ENCODE measurements at regions not wholly inside any gene's neighbourhood (a gene's known extent, or its start where the extent isn't known, plus 50 kb on each side); places are given as distances from the start of the nearest gene placed in this dataset.

DNA sequence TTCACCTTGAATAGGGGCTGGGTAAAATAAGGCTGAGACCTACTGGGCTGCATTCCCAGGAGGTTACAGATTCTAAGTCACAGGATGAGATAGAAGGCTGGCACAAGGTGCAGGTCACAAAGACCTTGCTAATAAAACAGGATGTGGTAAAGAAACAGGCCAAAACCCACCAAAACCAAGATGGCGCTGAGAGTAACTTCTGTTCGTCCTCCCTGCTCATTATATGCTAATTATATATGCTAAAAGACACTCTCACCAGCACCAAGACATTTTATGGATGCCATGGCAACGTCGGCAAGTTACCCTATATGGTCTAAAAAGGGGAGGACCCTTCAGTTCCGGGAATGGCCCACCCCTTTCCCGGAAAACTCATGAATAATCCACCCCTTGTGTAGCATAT, 711.5 kb upstream of the KLHL29 start:
- H3K4me2 ChIP-seq = peak overlapping the region; percentile 26; the same call in 1 of the 3 replicates
- ATAC-seq (no peak), DNase-seq (ENCODE audit: low read depth in 1 of 2, low spot score in 1 of 2) (no peak), FAIRE-seq (no peak)
- H3K9me3 ChIP-seq = no peaks in the 10 kb centered on the region
- H3K27ac ChIP-seq = no peak overlapping the region
- TF ChIP-seq ESRRA (IDR thresholded peaks at IDR 0.05; ENCODE audit: borderline replicate concordance, low read length) (no peak), NR3C1 (IDR thresholded peaks at IDR 0.05) (no peak), CHD4 (IDR thresholded peaks at IDR 0.05; ENCODE audit: borderline replicate concordance) (no peak), ZFP36 (IDR thresholded peaks at IDR 0.05; ENCODE audit: borderline replicate concordance, partially characterized antibody) (no peak), RCOR1 (IDR thresholded peaks at IDR 0.05; ENCODE audit: low read depth, low read length) (no peak), HEYL (CRISPR knock-in tag; IDR thresholded peaks at IDR 0.05) (no peak), HDAC2 (IDR thresholded peaks at IDR 0.05) (no peak), MAZ (IDR thresholded peaks at IDR 0.05; ENCODE audit: borderline replicate concordance, low read depth, low read length) (no peak), FOSB (CRISPR knock-in tag; IDR thresholded peaks at IDR 0.05) (no peak), EP300 (IDR thresholded peaks at IDR 0.05) (no peak), TP53 (CRISPR knock-in tag; IDR thresholded peaks at IDR 0.05) (no peak), POLR2A (IDR thresholded peaks at IDR 0.05; ENCODE audit: low read length) (no peak), MYC (IDR thresholded peaks at IDR 0.05; ENCODE audit: borderline replicate concordance, low read length) (no peak), NFE2L2 (conservative IDR thresholded peaks at IDR 0.05; ENCODE audit: low read length) (no peak), TFCP2L1 (CRISPR knock-in tag; IDR thresholded peaks at IDR 0.05) (no peak), FOSL2 (IDR thresholded peaks at IDR 0.05) (no peak), FOSL2 (CRISPR knock-in tag; IDR thresholded peaks at IDR 0.05) (no peak)
- TF ChIP-seq, protein P1, sequence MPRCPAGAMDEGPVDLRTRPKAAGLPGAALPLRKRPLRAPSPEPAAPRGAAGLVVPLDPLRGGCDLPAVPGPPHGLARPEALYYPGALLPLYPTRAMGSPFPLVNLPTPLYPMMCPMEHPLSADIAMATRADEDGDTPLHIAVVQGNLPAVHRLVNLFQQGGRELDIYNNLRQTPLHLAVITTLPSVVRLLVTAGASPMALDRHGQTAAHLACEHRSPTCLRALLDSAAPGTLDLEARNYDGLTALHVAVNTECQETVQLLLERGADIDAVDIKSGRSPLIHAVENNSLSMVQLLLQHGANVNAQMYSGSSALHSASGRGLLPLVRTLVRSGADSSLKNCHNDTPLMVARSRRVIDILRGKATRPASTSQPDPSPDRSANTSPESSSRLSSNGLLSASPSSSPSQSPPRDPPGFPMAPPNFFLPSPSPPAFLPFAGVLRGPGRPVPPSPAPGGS (IDR thresholded peaks at IDR 0.05) = no peak
- TF ChIP-seq, protein P2, sequence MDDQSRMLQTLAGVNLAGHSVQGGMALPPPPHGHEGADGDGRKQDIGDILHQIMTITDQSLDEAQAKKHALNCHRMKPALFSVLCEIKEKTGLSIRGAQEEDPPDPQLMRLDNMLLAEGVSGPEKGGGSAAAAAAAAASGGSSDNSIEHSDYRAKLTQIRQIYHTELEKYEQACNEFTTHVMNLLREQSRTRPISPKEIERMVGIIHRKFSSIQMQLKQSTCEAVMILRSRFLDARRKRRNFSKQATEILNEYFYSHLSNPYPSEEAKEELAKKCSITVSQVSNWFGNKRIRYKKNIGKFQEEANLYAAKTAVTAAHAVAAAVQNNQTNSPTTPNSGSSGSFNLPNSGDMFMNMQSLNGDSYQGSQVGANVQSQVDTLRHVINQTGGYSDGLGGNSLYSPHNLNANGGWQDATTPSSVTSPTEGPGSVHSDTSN (IDR thresholded peaks at IDR 0.05) = no peak
- TF ChIP-seq, protein P3, sequence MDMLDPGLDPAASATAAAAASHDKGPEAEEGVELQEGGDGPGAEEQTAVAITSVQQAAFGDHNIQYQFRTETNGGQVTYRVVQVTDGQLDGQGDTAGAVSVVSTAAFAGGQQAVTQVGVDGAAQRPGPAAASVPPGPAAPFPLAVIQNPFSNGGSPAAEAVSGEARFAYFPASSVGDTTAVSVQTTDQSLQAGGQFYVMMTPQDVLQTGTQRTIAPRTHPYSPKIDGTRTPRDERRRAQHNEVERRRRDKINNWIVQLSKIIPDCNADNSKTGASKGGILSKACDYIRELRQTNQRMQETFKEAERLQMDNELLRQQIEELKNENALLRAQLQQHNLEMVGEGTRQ (IDR thresholded peaks at IDR 0.05) = no peak
- 10% methylated on average over 6 of the region's 6 CpGs for WGBS (ENCODE audit: missing lambda C conversion rate)
- no peak overlapping the region for H3K4me3 ChIP-seq
- POLR2A ChIA-PET = no interaction called here
- CTCF ChIA-PET = no interaction called here
- no peaks in the 10 kb centered on the region for H3K4me1 ChIP-seq

DNA sequence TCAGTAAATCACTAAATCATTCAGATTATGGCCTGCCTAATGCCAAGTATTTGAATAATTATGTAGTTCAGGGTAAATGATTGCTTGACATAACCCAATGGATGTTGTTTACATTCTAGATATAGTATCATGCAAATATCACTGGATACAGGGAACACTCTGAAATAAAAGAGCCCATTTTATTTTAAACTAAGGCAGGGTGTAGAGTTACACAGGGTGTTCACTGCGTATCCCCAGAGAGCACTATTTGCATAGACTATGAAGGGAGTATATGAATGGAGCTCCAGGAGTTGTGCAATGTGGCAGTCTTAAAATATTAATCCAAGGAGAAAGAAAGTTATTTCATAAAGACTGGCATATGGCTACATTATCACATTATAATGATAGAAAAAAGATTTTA, 701.1 kb upstream of the KLHL29 start:
- TF ChIP-seq ZFP36 (IDR thresholded peaks at IDR 0.05; ENCODE audit: borderline replicate concordance, partially characterized antibody) = no peak
- TF ChIP-seq KDM5A (IDR thresholded peaks at IDR 0.05) = no peak
- TF ChIP-seq HDAC2 (IDR thresholded peaks at IDR 0.05) = no peak
- TF ChIP-seq NFE2L2 (conservative IDR thresholded peaks at IDR 0.05; ENCODE audit: low read length) = no peak
- TF ChIP-seq RCOR1 (IDR thresholded peaks at IDR 0.05; ENCODE audit: low read depth, low read length) = no peak
- TF ChIP-seq, protein P3 (IDR thresholded peaks at IDR 0.05) = no peak
- no peak for TF ChIP-seq CBX8 (IDR thresholded peaks at IDR 0.05)
- no peak for TF ChIP-seq SMC3 (IDR thresholded peaks at IDR 0.05)
- no peak for TF ChIP-seq JUNB (IDR thresholded peaks at IDR 0.05)
- WGBS (ENCODE audit: missing lambda C conversion rate) = 0% methylated on average over 1 of the region's 1 CpG
- no peak for FAIRE-seq
- ChIA-PET CTCF (no interaction called here), POLR2A (no interaction called here)
- H3K4me2 ChIP-seq = no peak overlapping the region
- H3K9me3 ChIP-seq = no peaks in the 10 kb centered on the region
- H3K4me3 ChIP-seq = no peak overlapping the region
- no peak for DNase-seq (ENCODE audit: low read depth in 1 of 2, low spot score in 1 of 2)
- H3K27ac ChIP-seq = no peak overlapping the region
- no peaks in the 10 kb centered on the region for H3K4me1 ChIP-seq
- no peak for ATAC-seq
